ENCODE measurements at regions not wholly inside any gene's neighbourhood (a gene's known extent, or its start where the extent isn't known, plus 50 kb on each side); places are given as distances from the start of the nearest gene placed in this dataset.
"Not testable (repeated sequence)": the region's sequence is repeated elsewhere in the genome, so short reads cannot be mapped to it uniquely, and the experiment has no call there.

GRCh38 chr7:148507064-148507573, 83.4 kb upstream of the C7orf33 start:
- not testable (repeated sequence) for TF ChIP-seq RFX5 (IDR thresholded peaks at IDR 0.05; ENCODE audit: low read depth, low read length); ELK1 (IDR thresholded peaks at IDR 0.05; ENCODE audit: borderline replicate concordance, low read depth, low read length); SMC3 (IDR thresholded peaks at IDR 0.05; ENCODE audit: low read depth, low read length)

All from IMR-90 (cell line).